ENCODE measurements at regions not wholly inside any gene's neighbourhood (a gene's known extent, or its start where the extent isn't known, plus 50 kb on each side); places are given as distances from the start of the nearest gene placed in this dataset.

DNA sequence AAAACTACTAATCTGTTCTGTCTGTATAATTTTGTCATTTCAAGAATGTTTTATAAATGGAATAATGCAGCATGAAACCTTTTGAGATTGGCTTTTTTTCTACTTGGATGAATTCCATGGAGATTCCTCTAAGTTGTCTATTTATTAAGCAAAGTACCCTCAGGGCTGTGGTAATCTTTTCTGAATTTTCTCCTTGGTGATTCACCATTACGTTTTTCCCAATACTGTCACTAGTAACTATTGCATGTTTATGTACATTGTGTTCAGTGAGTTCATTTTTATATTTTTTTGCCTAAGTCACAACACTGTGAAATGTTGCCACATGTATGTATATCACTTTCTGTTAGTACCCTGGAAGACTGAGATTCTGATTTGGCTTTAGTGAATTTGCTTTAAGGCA, 177.0 kb upstream of the GRIN3A start:
- H3K4me1 ChIP-seq, result no peaks in the 10 kb centered on the region
- TF ChIP-seq POLR2A (IDR thresholded peaks at IDR 0.05), result no peak
- TF ChIP-seq, protein P1, sequence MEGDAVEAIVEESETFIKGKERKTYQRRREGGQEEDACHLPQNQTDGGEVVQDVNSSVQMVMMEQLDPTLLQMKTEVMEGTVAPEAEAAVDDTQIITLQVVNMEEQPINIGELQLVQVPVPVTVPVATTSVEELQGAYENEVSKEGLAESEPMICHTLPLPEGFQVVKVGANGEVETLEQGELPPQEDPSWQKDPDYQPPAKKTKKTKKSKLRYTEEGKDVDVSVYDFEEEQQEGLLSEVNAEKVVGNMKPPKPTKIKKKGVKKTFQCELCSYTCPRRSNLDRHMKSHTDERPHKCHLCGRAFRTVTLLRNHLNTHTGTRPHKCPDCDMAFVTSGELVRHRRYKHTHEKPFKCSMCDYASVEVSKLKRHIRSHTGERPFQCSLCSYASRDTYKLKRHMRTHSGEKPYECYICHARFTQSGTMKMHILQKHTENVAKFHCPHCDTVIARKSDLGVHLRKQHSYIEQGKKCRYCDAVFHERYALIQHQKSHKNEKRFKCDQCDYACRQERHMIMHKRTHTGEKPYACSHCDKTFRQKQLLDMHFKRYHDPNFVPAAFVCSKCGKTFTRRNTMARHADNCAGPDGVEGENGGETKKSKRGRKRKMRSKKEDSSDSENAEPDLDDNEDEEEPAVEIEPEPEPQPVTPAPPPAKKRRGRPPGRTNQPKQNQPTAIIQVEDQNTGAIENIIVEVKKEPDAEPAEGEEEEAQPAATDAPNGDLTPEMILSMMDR (IDR thresholded peaks at IDR 0.05 in 4 of 5, conservative IDR thresholded peaks at IDR 0.05 in 1 of 5), result no peak
- intact Hi-C loops (cut with DNase I; ENCODE audit: low total_unique reads) (no loop called here), in situ Hi-C loops (cut with MboI; ENCODE audit: low sequenced_read_pairs in 4 of 4) (no loop called here)
- H3K27me3 ChIP-seq, result no peaks in the 10 kb centered on the region
- DNase-seq (no peak), ATAC-seq (no peak)
- H3K27ac ChIP-seq, result no peak overlapping the region
- H3K4me3 ChIP-seq, result no peak overlapping the region
- H3K36me3 ChIP-seq, result no peaks in the 10 kb centered on the region
- H3K9me3 ChIP-seq, result no peaks in the 10 kb centered on the region

DNA sequence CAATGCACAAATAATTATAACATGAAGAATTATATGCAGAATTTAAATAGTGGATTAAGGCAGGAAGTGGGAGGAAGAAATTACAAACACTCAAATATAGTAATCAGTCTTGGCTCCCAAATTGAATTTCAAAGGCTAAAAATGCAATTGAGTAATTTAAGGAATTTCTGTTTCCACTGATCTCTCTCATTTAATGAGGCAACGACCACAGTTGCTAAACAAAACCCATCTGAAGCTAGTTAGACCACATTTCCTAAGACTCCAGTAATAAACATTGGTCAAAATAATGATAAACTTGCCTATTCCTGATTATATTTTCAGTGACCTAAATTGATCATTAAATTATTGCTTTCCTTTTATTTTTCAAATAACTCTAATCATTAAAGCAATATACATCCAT, 174.3 kb upstream of the GRIN3A start:
- in situ Hi-C loops (cut with MboI; ENCODE audit: low sequenced_read_pairs in 4 of 4), result no loop called here
- intact Hi-C loops (cut with DNase I; ENCODE audit: low total_unique reads), result no loop called here
- Histone ChIP-seq H3K27ac (no peak overlapping the region), H3K9me3 (peaks cover 0 to 4% (median 0%) of the 10 kb centered on the region in 3 donors), H3K4me3 (no peak overlapping the region), H3K36me3 (no peaks in the 10 kb centered on the region), H3K4me1 (no peaks in the 10 kb centered on the region), H3K27me3 (no peaks in the 10 kb centered on the region)
- no peak for TF ChIP-seq POLR2A (IDR thresholded peaks at IDR 0.05)
- TF ChIP-seq, protein P1 (IDR thresholded peaks at IDR 0.05 in 4 of 5, conservative IDR thresholded peaks at IDR 0.05 in 1 of 5), result no peak
- ATAC-seq, result no peak
- no peak for DNase-seq

- no peaks in the 10 kb centered on the region for H3K36me3 ChIP-seq
- H3K27me3 ChIP-seq, result no peaks in the 10 kb centered on the region
- ATAC-seq, result no peak
- TF ChIP-seq, protein P1 (IDR thresholded peaks at IDR 0.05 in 4 of 5, conservative IDR thresholded peaks at IDR 0.05 in 1 of 5), result no peak
- TF ChIP-seq POLR2A (IDR thresholded peaks at IDR 0.05), result no peak
- intact Hi-C loops (cut with DNase I; ENCODE audit: low total_unique reads) (no loop called here), in situ Hi-C loops (cut with MboI; ENCODE audit: low sequenced_read_pairs in 4 of 4) (no loop called here)
- no peak overlapping the region for H3K4me3 ChIP-seq
- peaks cover 0 to 4% (median 0%) of the 10 kb centered on the region in 3 donors for H3K9me3 ChIP-seq
- DNase-seq, result no peak
- H3K27ac ChIP-seq, result no peak overlapping the region
- H3K4me1 ChIP-seq, result no peaks in the 10 kb centered on the region
Observed at GRCh38 chr9:101907466-101907865, 169.0 kb upstream of the GRIN3A start.

- Histone ChIP-seq H3K36me3 (no peaks in the 10 kb centered on the region), H3K27me3 (no peaks in the 10 kb centered on the region), H3K4me1 (no peaks in the 10 kb centered on the region), H3K27ac (no peak overlapping the region), H3K4me3 (no peak overlapping the region), H3K9me3 (peaks cover 0 to 4% (median 0%) of the 10 kb centered on the region in 3 donors)
- DNase-seq (no peak), ATAC-seq (no peak)
- in situ Hi-C loops (cut with MboI; ENCODE audit: low sequenced_read_pairs in 4 of 4), result no loop called here
- TF ChIP-seq, protein P1 (IDR thresholded peaks at IDR 0.05 in 4 of 5, conservative IDR thresholded peaks at IDR 0.05 in 1 of 5), result no peak
- no peak for TF ChIP-seq POLR2A (IDR thresholded peaks at IDR 0.05)
- intact Hi-C loops (cut with DNase I; ENCODE audit: low total_unique reads), result no loop called here
Observed at GRCh38 chr9:101904845-101905244, 166.4 kb upstream of the GRIN3A start.

GRCh38 chr9:101902051-101902450, 163.6 kb upstream of the GRIN3A start:
- ATAC-seq (no peak), DNase-seq (no peak)
- Histone ChIP-seq H3K9me3 (no peaks in the 10 kb centered on the region), H3K4me3 (no peak overlapping the region), H3K4me1 (no peaks in the 10 kb centered on the region), H3K36me3 (no peaks in the 10 kb centered on the region), H3K27ac (no peak overlapping the region), H3K27me3 (no peaks in the 10 kb centered on the region)
- intact Hi-C loops (cut with DNase I; ENCODE audit: low total_unique reads) (no loop called here), in situ Hi-C loops (cut with MboI; ENCODE audit: low sequenced_read_pairs in 4 of 4) (no loop called here)
- TF ChIP-seq, protein P1 (IDR thresholded peaks at IDR 0.05 in 4 of 5, conservative IDR thresholded peaks at IDR 0.05 in 1 of 5), result no peak
- no peak for TF ChIP-seq POLR2A (IDR thresholded peaks at IDR 0.05)
